Ascending aorta (tissue), 2 donors: ENCODE measurements at regions not wholly inside any gene's neighbourhood (a gene's known extent, or its start where the extent isn't known, plus 50 kb on each side); places are given as distances from the start of the nearest gene placed in this dataset.

ENCODE experiments used
- DNase-seq, 2 donors: peaks; one replicate each; pipeline ENCODE4 v3.0.0-alpha.2; 2019; ENCODE audit warnings: low spot score in 2 of 2
- H3K27ac ChIP-seq, 2 donors: fragments of 200-600 bp; sonication (generic); one replicate each; pipeline ENCODE4 v1.5.1; 2016 to 2017; ENCODE audit warnings: mild to moderate bottlenecking in 1 of 2
- H3K27me3 ChIP-seq: fragments of 200-600 bp; sonication (generic); one replicate; pipeline ENCODE4 v1.5.1; 2017
- H3K36me3 ChIP-seq, 2 donors: fragments of 200-600 bp; sonication (generic); one replicate each; pipeline ENCODE4 v1.5.1; 2016
- H3K4me1 ChIP-seq, 2 donors: fragments of 200-600 bp; sonication (generic); one replicate each; pipeline ENCODE4 v1.5.1; 2016 to 2017; ENCODE audit warnings: mild to moderate bottlenecking in 1 of 2
- H3K4me3 ChIP-seq, 2 donors: fragments of 200-600 bp; sonication (generic); one replicate each; pipeline ENCODE4 v1.5.1; 2016 to 2017; ENCODE audit warnings: mild to moderate bottlenecking in 1 of 2
- H3K9me3 ChIP-seq, 2 donors: fragments of 200-600 bp; sonication (generic); one replicate each; pipeline ENCODE4 v1.5.1; 2016
- CTCF ChIP-seq, 3 experiments: fragments of 200-600 bp in 2 of 3; fragments of 450-650 bp in 1 of 3; sonication (generic) in 2 of 3; IDR thresholded peaks; one replicate each; pipeline ENCODE4 v1.5.1; 2016 to 2019; ENCODE audit warnings: antibody characterized with exemption in 3 of 3, mild to moderate bottlenecking in 1 of 3, moderate library complexity in 1 of 3
- intact Hi-C: fragments of 100-400 bp; cut with DNase I; formaldehyde crosslinking; loops from one replicate; pipeline ENCODE4 v1.15.1; 2023

DNA sequence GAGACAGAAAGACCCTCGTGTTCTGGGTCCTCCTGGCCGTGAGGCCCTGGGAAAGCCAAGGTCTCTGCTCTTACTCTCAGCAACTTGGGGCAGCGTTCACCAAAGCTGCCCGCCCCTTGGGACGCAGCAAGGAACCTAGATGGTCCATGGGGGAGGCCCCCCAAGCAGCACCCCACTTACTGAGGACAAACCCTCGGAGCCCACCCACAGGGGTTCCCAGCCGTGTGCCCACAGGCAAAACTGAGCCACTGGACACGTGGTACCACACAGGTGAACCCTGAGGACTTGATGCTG, 166.2 kb upstream of the IQSEC1 start:
- Histone ChIP-seq H3K36me3 (no peaks in the 10 kb centered on the region), H3K9me3 (no peaks in the 10 kb centered on the region), H3K27me3 (no peaks in the 10 kb centered on the region), H3K4me1 (no peaks in the 10 kb centered on the region), H3K4me3 (no peak overlapping the region), H3K27ac (no peak overlapping the region)
- intact Hi-C loops: no loop called here
- TF ChIP-seq CTCF (IDR thresholded peaks at IDR 0.05): no peak
- no peak for DNase-seq

- TF ChIP-seq CTCF (IDR thresholded peaks at IDR 0.05): no peak
- Histone ChIP-seq H3K27me3 (no peaks in the 10 kb centered on the region), H3K27ac (no peak overlapping the region), H3K4me1 (no peaks in the 10 kb centered on the region), H3K9me3 (no peaks in the 10 kb centered on the region), H3K36me3 (no peaks in the 10 kb centered on the region), H3K4me3 (no peak overlapping the region)
- intact Hi-C loops: no loop called here
- no peak for DNase-seq
These were observed 165.6 kb upstream of the IQSEC1 start for GRCh38 chr3:13238687-13239466.

DNA sequence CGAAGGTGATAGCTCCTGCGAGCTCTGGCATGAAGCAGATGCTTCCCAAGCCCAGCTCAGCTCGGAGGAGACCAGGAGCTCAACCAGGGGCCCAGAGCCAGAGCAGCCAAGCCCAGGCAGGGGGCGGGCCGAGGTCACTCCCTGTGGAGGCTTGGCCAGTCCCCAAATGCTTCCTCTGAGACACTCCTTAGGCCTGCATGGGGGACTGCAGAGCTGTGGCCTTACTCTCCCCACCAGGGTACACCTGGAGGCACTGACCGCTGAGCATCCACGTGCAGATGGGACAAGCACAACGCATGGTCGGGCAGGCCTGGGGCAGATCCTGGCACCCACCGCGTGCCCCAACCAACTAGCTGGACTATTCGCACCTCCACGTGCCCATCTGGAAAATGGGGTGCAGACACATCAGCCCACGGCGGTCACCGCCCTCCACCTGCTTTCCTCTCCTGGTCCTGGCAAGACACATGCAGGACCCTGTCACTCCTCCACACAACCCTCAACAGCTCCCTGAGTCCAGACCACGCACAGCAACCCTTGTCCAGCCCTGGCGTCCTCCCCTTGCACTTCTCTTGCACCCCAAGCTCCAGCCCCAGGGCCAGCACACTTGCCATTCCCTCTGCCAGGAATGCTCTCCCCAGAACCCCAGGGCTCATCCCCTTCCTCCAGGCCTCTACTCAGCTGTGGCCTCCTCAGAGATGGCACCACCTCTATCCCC, 164.7 kb upstream of the IQSEC1 start:
- no peak for TF ChIP-seq CTCF (IDR thresholded peaks at IDR 0.05)
- H3K9me3 ChIP-seq: no peaks in the 10 kb centered on the region
- intact Hi-C loops: no loop called here
- H3K36me3 ChIP-seq: no peaks in the 10 kb centered on the region
- no peaks in the 10 kb centered on the region for H3K27me3 ChIP-seq
- H3K27ac ChIP-seq: no peak overlapping the region
- H3K4me1 ChIP-seq: no peaks in the 10 kb centered on the region
- no peak for DNase-seq
- H3K4me3 ChIP-seq: no peak overlapping the region

- TF ChIP-seq CTCF (IDR thresholded peaks at IDR 0.05): no peak
- H3K9me3 ChIP-seq: no peaks in the 10 kb centered on the region
- intact Hi-C loops: no loop called here
- H3K36me3 ChIP-seq: no peaks in the 10 kb centered on the region
- H3K27ac ChIP-seq: no peak overlapping the region
- H3K27me3 ChIP-seq: no peaks in the 10 kb centered on the region
- no peaks in the 10 kb centered on the region for H3K4me1 ChIP-seq
- no peak for DNase-seq
- H3K4me3 ChIP-seq: no peak overlapping the region
These were observed 163.4 kb upstream of the IQSEC1 start for GRCh38 chr3:13236557-13237173.

- H3K9me3 ChIP-seq: no peaks in the 10 kb centered on the region
- H3K4me1 ChIP-seq: no peaks in the 10 kb centered on the region
- TF ChIP-seq CTCF (IDR thresholded peaks at IDR 0.05): no peak
- H3K4me3 ChIP-seq: no peak overlapping the region
- intact Hi-C loops: no loop called here
- H3K27me3 ChIP-seq: no peaks in the 10 kb centered on the region
- no peak for DNase-seq
- no peaks in the 10 kb centered on the region for H3K36me3 ChIP-seq
- H3K27ac ChIP-seq: no peak overlapping the region
These were observed 162.7 kb upstream of the IQSEC1 start for GRCh38 chr3:13235897-13236296.
